SK-N-SH (cell line): ENCODE measurements at regions not wholly inside any gene's neighbourhood (a gene's known extent, or its start where the extent isn't known, plus 50 kb on each side); places are given as distances from the start of the nearest gene placed in this dataset.

Experiments used
- CTCF ChIA-PET: fragments of 300-600, 350-600 bp; formaldehyde crosslinking; extraction: SDS; loops from one replicate; lab custom pipeline; 2021; lab: Yijun Ruan, JAX
- POLR2A ChIA-PET: fragments of 350-600 bp; sonication (Branson Sonifier 250); formaldehyde crosslinking; extraction: SDS; loops from one replicate; lab custom pipeline; 2020; ENCODE audit warnings: antibody characterized with exemption, inconsistent platforms; lab: Yijun Ruan, JAX
- DNase-seq: peaks from one replicate; pipeline ENCODE4 v3.0.0; 2012
- H2AFZ ChIP-seq: fragments of 200-600 bp; sonication (generic); 2 replicates; pipeline ENCODE4 v1.8.1; 2016; ENCODE audit warnings: antibody characterized with exemption, mild to moderate bottlenecking, low read depth
- H3F3A ChIP-seq: fragments of 200-600 bp; sonication (generic); replicated peaks from 2 replicates; pipeline ENCODE3; 2016; ENCODE audit warnings: antibody characterized with exemption, mild to moderate bottlenecking; ENCODE audit not compliant: insufficient read depth
- H3K27ac ChIP-seq, 2 experiments: fragments of 200-500 bp in 1 of 2; fragments of 200-600 bp in 1 of 2; sonication (Bioruptor generic) in 1 of 2; sonication (generic), shearing (Covaris generic) in 1 of 2; 2 replicates each; pipeline versions ENCODE4 v1.5.1 to v1.6.1; 2014 to 2016; ENCODE audit warnings: low read depth in 2 of 2, inconsistent platforms in 1 of 2, low read length in 1 of 2, mild to moderate bottlenecking in 1 of 2, mixed read lengths in 1 of 2
- H3K27me3 ChIP-seq: fragments of 200-600 bp; sonication (generic), shearing (Covaris generic); 2 replicates; pipeline ENCODE4 v1.6.1; 2016; ENCODE audit warnings: mixed run types; ENCODE audit not compliant: insufficient read depth
- H3K36me3 ChIP-seq, 2 experiments: fragments of 200-500 bp in 1 of 2; fragments of 200-600 bp in 1 of 2; sonication (Bioruptor generic) in 1 of 2; sonication (generic) in 1 of 2; replicated peaks in 1 of 2; 2 replicates each; pipeline versions ENCODE3 to v1.5.1; 2014 to 2016; ENCODE audit warnings: low read length in 1 of 2, mild to moderate bottlenecking in 1 of 2; ENCODE audit not compliant: insufficient read depth in 2 of 2, control insufficient read depth in 1 of 2
- H3K4me1 ChIP-seq, 2 experiments: fragments of 200-500 bp in 1 of 2; fragments of 200-600 bp in 1 of 2; sonication (Bioruptor generic) in 1 of 2; sonication (generic), shearing (Covaris generic) in 1 of 2; 2 replicates each; pipeline versions ENCODE4 v1.5.1 to v1.6.1; 2014 to 2016; ENCODE audit warnings: low read depth in 1 of 2, low read length in 1 of 2, mixed run types in 1 of 2; ENCODE audit not compliant: insufficient read depth in 2 of 2, control insufficient read depth in 1 of 2
- H3K4me2 ChIP-seq: fragments of 200-600 bp; sonication (generic), shearing (Covaris generic); 2 replicates; pipeline ENCODE4 v1.6.1; 2017; ENCODE audit warnings: mixed run types
- H3K4me3 ChIP-seq, 2 experiments: fragments of 200-500 bp in 1 of 2; fragments of 200-600 bp in 1 of 2; sonication (Bioruptor generic) in 1 of 2; sonication (generic), shearing (Covaris generic) in 1 of 2; 2 replicates each; pipeline versions ENCODE4 v1.5.1 to v1.8.1; 2014 to 2016; ENCODE audit warnings: low read depth in 2 of 2, inconsistent platforms in 1 of 2, low read length in 1 of 2, mild to moderate bottlenecking in 1 of 2, mixed read lengths in 1 of 2, moderate library complexity in 1 of 2
- H3K79me2 ChIP-seq: fragments of 200-600 bp; sonication (generic); 2 replicates; pipeline ENCODE4 v1.8.1; 2017; ENCODE audit warnings: mild to moderate bottlenecking; ENCODE audit not compliant: insufficient read depth
- H3K9ac ChIP-seq: fragments of 200-600 bp; sonication (generic); 2 replicates; pipeline ENCODE4 v1.6.1; 2017; ENCODE audit warnings: mixed run types
- H3K9me2 ChIP-seq: fragments of 200-600 bp; sonication (generic); 2 replicates; pipeline ENCODE4 v1.6.1; 2017; ENCODE audit warnings: mixed run types
- H3K9me3 ChIP-seq: fragments of 200-600 bp; sonication (generic); 2 replicates; pipeline ENCODE4 v1.6.1; 2017; ENCODE audit warnings: mixed run types, mild to moderate bottlenecking, moderate library complexity
- H4K20me1 ChIP-seq: fragments of 200-600 bp; sonication (generic); 2 replicates; pipeline ENCODE4 v1.6.1; 2017; ENCODE audit warnings: mild to moderate bottlenecking, mixed run types; ENCODE audit not compliant: insufficient read depth
- ELF1 ChIP-seq: IDR thresholded peaks from 2 replicates; pipeline ENCODE4 v1.4.0; 2012
- EP300 ChIP-seq, 2 experiments: IDR thresholded peaks; 2 replicates each; pipeline versions ENCODE4 v1.4.0 to v1.6.1; 2012; ENCODE audit warnings: borderline replicate concordance in 1 of 2, low read depth in 1 of 2, low read length in 1 of 2
- EZH2phosphoT487 ChIP-seq: fragments of 200-600 bp; sonication (generic); IDR thresholded peaks from 2 replicates; pipeline ENCODE4 v1.6.1; 2017; ENCODE audit warnings: low read depth, mixed run types, mild to moderate bottlenecking, antibody characterized with exemption, moderate library complexity, borderline replicate concordance
- FOSL2 ChIP-seq: IDR thresholded peaks from 2 replicates; pipeline ENCODE4 v1.4.0; 2012; ENCODE audit warnings: low read depth, mild to moderate bottlenecking, moderate library complexity, borderline replicate concordance
- FOXJ3 ChIP-seq: sonication (generic); formaldehyde crosslinking; IDR thresholded peaks from 2 replicates; pipeline ENCODE4 v1.5.1; 2020; ENCODE audit warnings: mild to moderate bottlenecking, missing genetic modification reagents
- FOXM1 ChIP-seq: IDR thresholded peaks from 2 replicates; pipeline ENCODE4 v1.4.0; 2012; ENCODE audit warnings: low read depth, mild to moderate bottlenecking
- GATA2 ChIP-seq: sonication (generic); formaldehyde crosslinking; IDR thresholded peaks from 2 replicates; pipeline ENCODE4 v1.5.0; 2020; ENCODE audit warnings: mild to moderate bottlenecking, missing genetic modification reagents
- JUND ChIP-seq: IDR thresholded peaks from 2 replicates; pipeline ENCODE4 v1.4.0; 2012
- MAX ChIP-seq: IDR thresholded peaks from 2 replicates; pipeline ENCODE4 v1.4.0; 2012; ENCODE audit warnings: low read depth
- MEF2A ChIP-seq: IDR thresholded peaks from 2 replicates; pipeline ENCODE4 v1.4.0; 2012; ENCODE audit warnings: low read depth, borderline replicate concordance
- NRF1 ChIP-seq: IDR thresholded peaks from 2 replicates; pipeline ENCODE4 v1.6.1; 2012; ENCODE audit warnings: low read depth, mild to moderate bottlenecking, low read length
- PBX3 ChIP-seq: IDR thresholded peaks from 2 replicates; pipeline ENCODE4; 2012
- POLR2AphosphoS5 ChIP-seq: IDR thresholded peaks from 2 replicates; pipeline ENCODE4 v1.6.1; 2012; ENCODE audit warnings: low read depth, low read length
- RFX5 ChIP-seq: IDR thresholded peaks from 2 replicates; pipeline ENCODE4 v1.6.1; 2012; ENCODE audit warnings: mild to moderate bottlenecking, improper control_type of control experiment, low read length
- SIN3A ChIP-seq: IDR thresholded peaks from 2 replicates; pipeline ENCODE4 v1.6.1; 2012; ENCODE audit warnings: low read depth, mild to moderate bottlenecking, low read length, moderate library complexity, borderline replicate concordance
- TAF1 ChIP-seq: IDR thresholded peaks from 2 replicates; pipeline ENCODE4 v1.6.1; 2012; ENCODE audit warnings: low read depth, mild to moderate bottlenecking, low read length, moderate library complexity, borderline replicate concordance
- YY1 ChIP-seq: IDR thresholded peaks from 2 replicates; pipeline ENCODE4 v1.4.0; 2012; ENCODE audit warnings: low read depth, mild to moderate bottlenecking
- WGBS: methylation state at CpG from one replicate; pipeline ENCODE4 v1.1.6; 2017; ENCODE audit warnings: low lambda C conversion rate; 5-methylcytosine and 5-hydroxymethylcytosine counted together
- TF ChIP-seq, protein P1 (sequence below): IDR thresholded peaks from 2 replicates; pipeline ENCODE4 v1.4.0; 2012; ENCODE audit warnings: low read depth, borderline replicate concordance
- TF ChIP-seq, protein P2 (sequence below): fragments of 200-600 bp; sonication (generic); IDR thresholded peaks from 2 replicates; pipeline ENCODE4 v1.6.1; 2017; ENCODE audit warnings: antibody characterized with exemption, mild to moderate bottlenecking, moderate library complexity

DNA sequence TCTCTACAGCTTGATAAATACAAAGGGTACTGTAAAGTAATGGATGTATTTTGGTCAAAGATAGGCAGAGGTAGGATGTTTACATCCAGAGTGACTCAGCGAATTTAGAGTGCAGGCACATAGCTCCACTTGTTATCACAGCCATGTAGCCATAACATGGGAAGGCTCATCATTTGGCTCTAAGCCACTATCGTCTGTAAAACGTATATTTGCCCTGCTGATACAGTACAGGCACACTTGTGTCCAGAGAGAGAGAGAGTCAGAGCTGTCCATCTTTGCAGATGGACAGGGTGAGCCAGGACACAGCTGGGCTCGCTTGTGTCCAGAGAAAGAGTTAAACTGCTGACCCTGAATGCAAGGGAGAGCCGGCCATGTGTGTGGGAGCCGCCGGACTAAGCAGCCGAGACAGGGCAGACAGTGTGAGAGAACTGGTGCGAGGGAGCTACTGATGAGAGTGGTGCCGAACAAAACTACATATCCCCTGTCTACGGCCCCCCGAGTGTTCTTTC lies 619.0 kb downstream of the DOK5 start:
- no peak overlapping the region for H2AFZ ChIP-seq
- ChIA-PET POLR2A (no interaction called here), CTCF (no interaction called here)
- H3K27ac ChIP-seq, result no peak overlapping the region
- no peaks in the 10 kb centered on the region for H4K20me1 ChIP-seq
- no peak for DNase-seq
- no peak overlapping the region for H3K4me2 ChIP-seq
- no peaks in the 10 kb centered on the region for H3K27me3 ChIP-seq
- H3K36me3 ChIP-seq, result no peaks in the 10 kb centered on the region
- no peak overlapping the region for H3K4me3 ChIP-seq
- H3K9ac ChIP-seq, result no peak overlapping the region
- H3K9me2 ChIP-seq, result no peaks in the 10 kb centered on the region
- H3K79me2 ChIP-seq, result no peaks in the 10 kb centered on the region
- no peaks in the 10 kb centered on the region for H3F3A ChIP-seq
- no peaks in the 10 kb centered on the region for H3K9me3 ChIP-seq
- H3K4me1 ChIP-seq, result peaks cover 0 to 6% of the 10 kb centered on the region in 2 experiments; a peak in 1 of 4 replicates
- no peak for TF ChIP-seq FOXM1
- TF ChIP-seq EZH2phosphoT487, result no peak
- TF ChIP-seq, protein P1, sequence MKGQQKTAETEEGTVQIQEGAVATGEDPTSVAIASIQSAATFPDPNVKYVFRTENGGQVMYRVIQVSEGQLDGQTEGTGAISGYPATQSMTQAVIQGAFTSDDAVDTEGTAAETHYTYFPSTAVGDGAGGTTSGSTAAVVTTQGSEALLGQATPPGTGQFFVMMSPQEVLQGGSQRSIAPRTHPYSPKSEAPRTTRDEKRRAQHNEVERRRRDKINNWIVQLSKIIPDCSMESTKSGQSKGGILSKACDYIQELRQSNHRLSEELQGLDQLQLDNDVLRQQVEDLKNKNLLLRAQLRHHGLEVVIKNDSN, result no peak
- no peak for TF ChIP-seq GATA2 (CRISPR knock-in tag)
- WGBS, result 35% methylated on average over 12 of the region's 12 CpGs

DNA sequence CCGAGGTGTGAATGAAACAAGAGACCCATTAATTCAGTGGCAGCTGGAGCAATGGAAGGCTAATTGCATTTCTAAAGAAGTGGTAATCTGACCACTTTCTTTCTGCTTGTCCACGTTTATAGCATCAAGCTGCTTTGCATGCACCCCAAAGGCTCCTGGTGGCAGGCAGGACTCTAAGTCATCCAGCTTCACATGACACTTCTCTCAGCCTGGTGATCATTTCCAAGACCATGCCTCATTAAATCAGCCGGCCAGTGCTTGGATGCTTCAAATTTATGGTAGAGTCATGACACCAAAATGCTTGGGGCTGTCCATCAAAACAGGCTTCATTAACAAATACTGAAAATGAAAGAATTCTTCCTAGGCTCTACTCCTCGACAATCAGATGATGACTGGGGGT lies 614.9 kb downstream of the DOK5 start:
- no peak overlapping the region for H3K9ac ChIP-seq
- H4K20me1 ChIP-seq, result no peaks in the 10 kb centered on the region
- H3K27me3 ChIP-seq, result no peaks in the 10 kb centered on the region
- H3K4me2 ChIP-seq, result no peak overlapping the region
- no peak for TF ChIP-seq POLR2AphosphoS5
- TF ChIP-seq FOSL2, result no peak
- no peak for TF ChIP-seq GATA2 (CRISPR knock-in tag)
- no peak for TF ChIP-seq MAX
- TF ChIP-seq TAF1, result no peak
- TF ChIP-seq MEF2A, result no peak
- no peak for TF ChIP-seq RFX5
- no peak for TF ChIP-seq NRF1
- no peak for TF ChIP-seq ELF1
- no peak for TF ChIP-seq SIN3A
- TF ChIP-seq YY1, result no peak
- TF ChIP-seq EP300 (IDR thresholded peaks at IDR 0.05; ENCODE audit: borderline replicate concordance in 1 of 2, low read depth in 1 of 2, low read length in 1 of 2), result no peak
- TF ChIP-seq JUND, result no peak
- TF ChIP-seq, protein P1, result no peak
- no peak for TF ChIP-seq FOXJ3 (CRISPR knock-in tag)
- TF ChIP-seq, protein P2, sequence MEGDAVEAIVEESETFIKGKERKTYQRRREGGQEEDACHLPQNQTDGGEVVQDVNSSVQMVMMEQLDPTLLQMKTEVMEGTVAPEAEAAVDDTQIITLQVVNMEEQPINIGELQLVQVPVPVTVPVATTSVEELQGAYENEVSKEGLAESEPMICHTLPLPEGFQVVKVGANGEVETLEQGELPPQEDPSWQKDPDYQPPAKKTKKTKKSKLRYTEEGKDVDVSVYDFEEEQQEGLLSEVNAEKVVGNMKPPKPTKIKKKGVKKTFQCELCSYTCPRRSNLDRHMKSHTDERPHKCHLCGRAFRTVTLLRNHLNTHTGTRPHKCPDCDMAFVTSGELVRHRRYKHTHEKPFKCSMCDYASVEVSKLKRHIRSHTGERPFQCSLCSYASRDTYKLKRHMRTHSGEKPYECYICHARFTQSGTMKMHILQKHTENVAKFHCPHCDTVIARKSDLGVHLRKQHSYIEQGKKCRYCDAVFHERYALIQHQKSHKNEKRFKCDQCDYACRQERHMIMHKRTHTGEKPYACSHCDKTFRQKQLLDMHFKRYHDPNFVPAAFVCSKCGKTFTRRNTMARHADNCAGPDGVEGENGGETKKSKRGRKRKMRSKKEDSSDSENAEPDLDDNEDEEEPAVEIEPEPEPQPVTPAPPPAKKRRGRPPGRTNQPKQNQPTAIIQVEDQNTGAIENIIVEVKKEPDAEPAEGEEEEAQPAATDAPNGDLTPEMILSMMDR, result no peak
- no peak for TF ChIP-seq PBX3
- H3K4me3 ChIP-seq, result no peak overlapping the region
- no peaks in the 10 kb centered on the region for H3K9me2 ChIP-seq
- DNase-seq, result no peak
- H3K36me3 ChIP-seq, result no peaks in the 10 kb centered on the region
- ChIA-PET POLR2A (no interaction called here), CTCF (no interaction called here)
- no peaks in the 10 kb centered on the region; a peak in 1 of 4 replicates for H3K4me1 ChIP-seq
- H3F3A ChIP-seq, result no peaks in the 10 kb centered on the region
- no peaks in the 10 kb centered on the region for H3K79me2 ChIP-seq
- H3K27ac ChIP-seq, result no peak overlapping the region
- WGBS, result 16% methylated on average over 4 of the region's 4 CpGs
- H2AFZ ChIP-seq, result no peak overlapping the region
- no peaks in the 10 kb centered on the region for H3K9me3 ChIP-seq
